GM19468 (cell line): ENCODE measurements at regions not wholly inside any gene's neighbourhood (a gene's known extent, or its start where the extent isn't known, plus 50 kb on each side); places are given as distances from the start of the nearest gene placed in this dataset.

Experiments
- ATAC-seq: cut with Tn5 transposase; IDR thresholded peaks from one replicate; pipeline ENCODE4 v1.9.1; 2021; ENCODE audit warnings: mild to moderate bottlenecking, moderate library complexity, moderate number of reproducible peaks; ENCODE audit not compliant: unreplicated experiment; ENCODE audit errors: extremely low read depth

DNA sequence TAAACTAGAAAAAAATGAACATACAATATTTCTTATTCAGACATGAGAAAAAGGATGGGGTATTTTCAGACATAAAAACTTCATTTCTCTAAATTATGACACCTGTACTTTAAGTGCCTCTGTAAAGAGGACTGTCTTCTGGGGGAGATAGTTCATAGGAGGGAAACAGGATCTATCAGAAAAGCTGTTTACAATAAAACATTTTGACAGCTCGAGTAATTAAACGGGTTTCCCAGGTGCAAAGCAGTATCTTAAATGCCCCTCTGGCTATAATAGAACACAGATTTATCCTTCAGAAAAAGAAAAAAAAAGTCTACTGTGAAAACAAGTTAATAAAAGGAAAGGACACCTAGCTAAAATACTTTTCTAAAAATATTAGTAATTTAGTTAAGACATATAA, 311.4 kb upstream of the UBE2E3 start:
- no peak for ATAC-seq

- ATAC-seq, result no peak
These were observed 315.9 kb upstream of the UBE2E3 start for GRCh38 chr2:180664507-180664906.

GRCh38 chr2:180662941-180663471, 317.4 kb upstream of the UBE2E3 start:
- no peak for ATAC-seq

DNA sequence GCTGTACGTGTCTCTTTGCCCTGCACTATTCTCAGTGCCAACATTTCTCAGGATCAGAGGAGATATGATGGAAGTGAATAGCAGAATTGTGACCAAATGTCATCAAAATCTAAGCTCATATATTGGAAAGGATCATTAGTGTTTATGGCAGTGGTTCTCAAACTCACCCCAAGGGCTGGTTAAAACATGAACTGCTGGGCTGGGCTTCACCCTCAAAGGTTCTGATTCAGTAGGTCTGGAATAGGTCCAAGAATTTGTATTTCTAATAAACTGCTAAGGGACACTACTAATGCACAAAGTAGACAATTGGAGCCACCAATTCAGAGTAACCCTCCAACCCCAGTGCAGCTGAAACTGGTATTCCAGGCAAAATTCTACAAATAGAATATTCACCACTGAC, 317.9 kb upstream of the UBE2E3 start:
- ATAC-seq, result no peak

- no peak for ATAC-seq
These were observed 318.7 kb upstream of the UBE2E3 start for GRCh38 chr2:180661686-180662030.

- ATAC-seq, result no peak
These were observed 319.3 kb upstream of the UBE2E3 start for GRCh38 chr2:180660881-180661685.

- ATAC-seq, result no peak
These were observed 320.2 kb upstream of the UBE2E3 start for GRCh38 chr2:180660207-180660606.

GRCh38 chr2:180657054-180657453, 323.4 kb upstream of the UBE2E3 start:
- no peak for ATAC-seq

DNA sequence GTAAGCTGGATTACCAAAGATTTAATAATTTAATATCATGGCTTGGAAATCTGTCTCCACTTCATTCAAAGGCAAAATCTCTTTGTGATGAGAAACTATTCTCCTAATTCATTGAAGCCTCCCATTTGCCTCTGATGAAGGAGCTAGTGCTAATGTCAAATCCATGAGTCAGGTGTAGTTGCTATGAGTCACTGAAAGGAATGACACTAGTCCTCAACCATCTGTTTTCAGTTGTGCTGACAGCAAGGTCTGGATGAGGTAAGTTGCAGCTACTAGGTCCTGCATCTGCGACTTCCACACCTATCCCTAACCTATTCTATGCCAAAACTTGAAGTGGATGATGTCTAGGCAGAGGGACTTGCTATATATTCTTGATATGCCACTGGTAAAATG, 324.0 kb upstream of the UBE2E3 start:
- no peak for ATAC-seq

DNA sequence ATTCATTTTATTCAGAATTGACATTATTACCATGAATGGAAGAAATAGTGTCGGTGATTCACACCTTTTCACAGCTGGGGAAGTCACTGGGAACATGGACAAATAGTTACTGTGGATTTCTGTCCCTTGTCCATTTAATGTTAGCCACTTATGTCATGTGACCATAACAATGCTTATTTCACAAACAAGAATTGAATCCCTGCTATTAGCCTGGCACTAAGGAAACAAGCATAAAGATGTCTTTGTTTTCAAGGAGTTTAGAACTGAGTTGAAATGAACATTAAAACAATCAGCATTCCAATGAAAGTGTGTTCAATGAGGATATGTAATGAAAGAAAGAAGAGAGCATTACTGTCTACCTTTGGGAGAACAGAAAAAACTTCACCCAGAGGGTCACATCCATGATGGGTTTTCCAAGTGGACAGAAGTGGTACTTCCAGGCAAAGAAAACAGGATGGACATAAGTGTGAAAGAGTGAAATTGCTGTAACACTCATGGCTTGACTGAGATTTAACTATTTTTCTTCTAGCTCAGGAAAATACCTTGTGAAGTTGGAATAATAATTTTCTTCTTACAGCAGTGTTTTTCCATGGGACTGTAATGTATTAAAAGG, 324.5 kb upstream of the UBE2E3 start:
- ATAC-seq, result no peak

GRCh38 chr2:180655393-180655792, 325.0 kb upstream of the UBE2E3 start:
- ATAC-seq, result no peak

GRCh38 chr2:180653481-180653880, 326.9 kb upstream of the UBE2E3 start:
- ATAC-seq, result no peak

DNA sequence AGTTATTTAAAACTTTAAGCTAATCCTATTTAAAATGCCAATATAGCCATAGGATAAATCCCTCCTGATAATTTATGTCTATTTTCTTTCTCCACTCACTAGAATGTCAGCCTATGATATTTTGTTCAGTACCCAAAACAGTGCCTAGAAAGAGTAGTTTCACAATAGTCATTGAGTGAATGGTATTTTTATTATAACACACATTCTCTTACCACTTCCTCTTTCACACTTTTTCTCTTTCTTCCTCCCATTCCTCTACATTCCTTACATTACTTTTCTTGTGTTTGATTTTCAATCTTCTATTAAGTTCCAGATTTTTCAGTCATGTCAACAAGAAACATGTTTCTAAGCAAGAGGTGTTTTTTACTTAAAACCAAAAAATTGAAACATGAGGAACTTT, 327.6 kb upstream of the UBE2E3 start:
- no peak for ATAC-seq

DNA sequence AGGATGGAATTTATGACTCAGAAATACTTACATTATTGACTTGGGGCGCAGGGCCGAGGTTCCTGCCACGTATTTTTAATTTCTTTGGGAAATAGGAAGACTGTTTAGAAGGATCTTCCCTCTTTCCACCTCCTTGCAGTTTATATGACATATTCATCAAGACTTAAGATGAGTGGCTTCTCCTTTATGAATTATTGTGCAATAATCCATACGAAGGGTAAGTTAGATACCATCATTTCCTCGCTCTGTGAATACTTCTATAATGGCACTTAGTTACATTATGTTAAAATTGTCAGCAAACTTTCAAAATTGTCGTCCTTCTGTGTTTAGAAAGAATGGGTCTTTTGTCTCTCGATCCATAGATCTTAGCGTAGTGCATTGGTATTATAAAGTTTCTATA, 328.8 kb upstream of the UBE2E3 start:
- no peak for ATAC-seq

GRCh38 chr2:180647621-180648020, 332.8 kb upstream of the UBE2E3 start:
- no peak for ATAC-seq

GRCh38 chr2:180647221-180647620, 333.2 kb upstream of the UBE2E3 start:
- no peak for ATAC-seq

- no peak for ATAC-seq
These were observed 333.6 kb upstream of the UBE2E3 start for GRCh38 chr2:180646756-180647155.

DNA sequence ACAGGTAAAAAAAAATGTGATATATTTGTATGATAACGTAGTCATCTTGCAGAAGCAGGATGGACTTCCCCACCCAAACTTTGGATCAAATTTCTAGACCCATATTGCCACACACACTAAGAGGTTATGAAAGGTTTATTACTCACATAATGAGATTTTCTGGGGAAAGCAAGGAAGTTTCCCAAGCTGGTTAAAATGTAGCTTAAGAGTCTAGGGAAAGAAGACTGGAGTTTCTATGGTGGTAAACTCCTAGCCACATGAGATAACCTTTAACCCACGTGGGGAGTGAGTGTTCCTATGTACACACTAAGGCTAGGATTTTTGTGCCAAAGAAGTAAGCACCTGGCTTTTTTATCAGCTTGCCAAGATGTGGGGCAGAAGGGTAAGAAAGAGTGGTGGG, 335.7 kb upstream of the UBE2E3 start:
- ATAC-seq, result no peak

- ATAC-seq, result no peak
These were observed 349.6 kb upstream of the UBE2E3 start for GRCh38 chr2:180630756-180631155.

GRCh38 chr2:180625006-180625844, 355.2 kb upstream of the UBE2E3 start:
- no peak for ATAC-seq
